ENCODE measurements at regions not wholly inside any gene's neighbourhood (a gene's known extent, or its start where the extent isn't known, plus 50 kb on each side); places are given as distances from the start of the nearest gene placed in this dataset.
A peak's percentile ranks its signal among the peaks of the same experiment; 100 is the strongest.

GRCh38 chr7:69198250-69198649, 400.0 kb upstream of the AUTS2 start:
- TF ChIP-seq, protein P1, sequence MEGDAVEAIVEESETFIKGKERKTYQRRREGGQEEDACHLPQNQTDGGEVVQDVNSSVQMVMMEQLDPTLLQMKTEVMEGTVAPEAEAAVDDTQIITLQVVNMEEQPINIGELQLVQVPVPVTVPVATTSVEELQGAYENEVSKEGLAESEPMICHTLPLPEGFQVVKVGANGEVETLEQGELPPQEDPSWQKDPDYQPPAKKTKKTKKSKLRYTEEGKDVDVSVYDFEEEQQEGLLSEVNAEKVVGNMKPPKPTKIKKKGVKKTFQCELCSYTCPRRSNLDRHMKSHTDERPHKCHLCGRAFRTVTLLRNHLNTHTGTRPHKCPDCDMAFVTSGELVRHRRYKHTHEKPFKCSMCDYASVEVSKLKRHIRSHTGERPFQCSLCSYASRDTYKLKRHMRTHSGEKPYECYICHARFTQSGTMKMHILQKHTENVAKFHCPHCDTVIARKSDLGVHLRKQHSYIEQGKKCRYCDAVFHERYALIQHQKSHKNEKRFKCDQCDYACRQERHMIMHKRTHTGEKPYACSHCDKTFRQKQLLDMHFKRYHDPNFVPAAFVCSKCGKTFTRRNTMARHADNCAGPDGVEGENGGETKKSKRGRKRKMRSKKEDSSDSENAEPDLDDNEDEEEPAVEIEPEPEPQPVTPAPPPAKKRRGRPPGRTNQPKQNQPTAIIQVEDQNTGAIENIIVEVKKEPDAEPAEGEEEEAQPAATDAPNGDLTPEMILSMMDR (IDR thresholded peaks at IDR 0.05; ENCODE audit: insufficient read depth, low read length, missing control alignments): no peak
- H3K4me3 ChIP-seq (ENCODE audit: low read depth, low read length): no peak overlapping the region
- CTCF ChIA-PET: no interaction called here
- POLR2A ChIA-PET: no interaction called here
- no peak for DNase-seq (ENCODE audit: low read depth, low spot score)

DNA sequence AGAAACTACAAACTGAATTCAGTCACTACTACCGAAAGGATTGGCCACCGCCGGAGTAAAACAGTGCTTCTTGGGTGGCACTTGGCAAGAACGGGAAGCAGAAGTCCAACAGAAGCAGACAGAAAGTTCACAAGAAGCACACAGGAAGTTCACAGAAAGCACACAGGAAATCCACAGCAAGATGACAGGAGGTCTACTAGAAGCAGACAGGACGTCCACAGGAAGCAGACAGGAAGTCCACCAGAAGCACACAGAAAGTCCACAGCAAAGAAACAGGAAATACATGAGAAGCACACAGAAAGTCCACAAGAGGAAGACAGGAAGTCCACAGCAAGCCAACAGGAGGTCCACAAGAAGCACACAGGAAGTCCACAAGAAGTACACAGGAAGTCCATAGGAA, 399.2 kb upstream of the AUTS2 start:
- ChIA-PET CTCF (no interaction called here), POLR2A (no interaction called here)
- TF ChIP-seq, protein P1 (IDR thresholded peaks at IDR 0.05; ENCODE audit: insufficient read depth, low read length, missing control alignments): no peak
- no peak for DNase-seq (ENCODE audit: low read depth, low spot score)
- H3K4me3 ChIP-seq (ENCODE audit: low read depth, low read length): no peak overlapping the region

DNA sequence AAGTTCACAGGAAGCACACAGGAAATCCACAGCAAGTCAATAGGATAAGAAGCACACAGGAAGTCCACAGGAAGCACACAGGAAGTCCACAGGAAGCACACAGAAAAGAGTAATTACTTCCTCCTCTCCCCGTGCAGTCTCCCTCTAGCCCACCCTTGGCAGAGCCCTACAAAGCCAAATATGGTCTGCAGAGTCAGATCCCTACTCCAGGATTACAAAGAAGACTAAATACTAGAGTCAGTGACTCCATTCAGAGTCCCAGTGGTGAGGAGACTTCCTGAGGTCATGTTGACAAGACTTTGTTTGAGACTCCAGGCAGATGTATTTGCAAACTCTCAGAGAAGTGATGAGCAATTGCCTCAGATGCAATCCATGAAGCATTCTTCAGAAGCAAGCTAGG, 398.6 kb upstream of the AUTS2 start:
- TF ChIP-seq, protein P1 (IDR thresholded peaks at IDR 0.05; ENCODE audit: insufficient read depth, low read length, missing control alignments): no peak
- CTCF ChIA-PET: interaction anchor here (0.6 kb wide), 1 partner anchor 9 kb away, joined by 4 read pairs; no protein-coding TSS in a partner anchor
- no peak overlapping the region for H3K4me3 ChIP-seq (ENCODE audit: low read depth, low read length)
- POLR2A ChIA-PET: no interaction called here
- no peak for DNase-seq (ENCODE audit: low read depth, low spot score)

- ChIA-PET CTCF (no interaction called here), POLR2A (no interaction called here)
- TF ChIP-seq, protein P1 (IDR thresholded peaks at IDR 0.05; ENCODE audit: insufficient read depth, low read length, missing control alignments): no peak
- DNase-seq (ENCODE audit: low read depth, low spot score): no peak
- no peak overlapping the region for H3K4me3 ChIP-seq (ENCODE audit: low read depth, low read length)
Measured at GRCh38 chr7:69203871-69204270, 394.4 kb upstream of the AUTS2 start.

GRCh38 chr7:69204943-69205342, 393.3 kb upstream of the AUTS2 start:
- TF ChIP-seq, protein P1 (IDR thresholded peaks at IDR 0.05; ENCODE audit: insufficient read depth, low read length, missing control alignments): no peak
- ChIA-PET POLR2A (no interaction called here), CTCF (no interaction called here)
- DNase-seq (ENCODE audit: low read depth, low spot score): peak; percentile 17
- H3K4me3 ChIP-seq (ENCODE audit: low read depth, low read length): no peak overlapping the region

DNA sequence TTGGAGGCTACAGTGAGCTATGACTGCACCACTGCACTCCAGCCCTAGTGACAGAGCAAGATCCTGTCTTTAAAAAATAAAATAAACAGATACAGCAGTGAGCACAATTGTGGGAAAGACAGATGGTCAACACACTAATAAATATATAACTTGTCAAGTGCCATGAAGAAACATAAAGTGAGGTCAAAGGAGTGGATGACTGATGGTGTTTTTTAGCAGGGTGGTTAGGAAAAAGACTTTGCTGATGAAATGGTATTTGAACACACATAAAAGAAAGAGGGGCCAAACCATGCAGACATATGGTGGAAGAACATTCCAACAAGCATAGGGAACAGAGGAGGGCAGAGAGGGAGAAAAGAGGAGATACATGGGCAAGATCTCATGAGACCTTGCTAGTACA, 392.7 kb upstream of the AUTS2 start:
- ChIA-PET POLR2A (no interaction called here), CTCF (no interaction called here)
- H3K4me3 ChIP-seq (ENCODE audit: low read depth, low read length): no peak overlapping the region
- TF ChIP-seq, protein P1 (IDR thresholded peaks at IDR 0.05; ENCODE audit: insufficient read depth, low read length, missing control alignments): no peak
- DNase-seq (ENCODE audit: low read depth, low spot score): no peak
